ENCODE measurements at regions not wholly inside any gene's neighbourhood (a gene's known extent, or its start where the extent isn't known, plus 50 kb on each side); places are given as distances from the start of the nearest gene placed in this dataset.

GRCh38 chr10:125556882-125557281, 126.1 kb downstream of the TEX36 start:
- no peak for DNase-seq (ENCODE audit: low spot score)
- TF ChIP-seq, protein P1, sequence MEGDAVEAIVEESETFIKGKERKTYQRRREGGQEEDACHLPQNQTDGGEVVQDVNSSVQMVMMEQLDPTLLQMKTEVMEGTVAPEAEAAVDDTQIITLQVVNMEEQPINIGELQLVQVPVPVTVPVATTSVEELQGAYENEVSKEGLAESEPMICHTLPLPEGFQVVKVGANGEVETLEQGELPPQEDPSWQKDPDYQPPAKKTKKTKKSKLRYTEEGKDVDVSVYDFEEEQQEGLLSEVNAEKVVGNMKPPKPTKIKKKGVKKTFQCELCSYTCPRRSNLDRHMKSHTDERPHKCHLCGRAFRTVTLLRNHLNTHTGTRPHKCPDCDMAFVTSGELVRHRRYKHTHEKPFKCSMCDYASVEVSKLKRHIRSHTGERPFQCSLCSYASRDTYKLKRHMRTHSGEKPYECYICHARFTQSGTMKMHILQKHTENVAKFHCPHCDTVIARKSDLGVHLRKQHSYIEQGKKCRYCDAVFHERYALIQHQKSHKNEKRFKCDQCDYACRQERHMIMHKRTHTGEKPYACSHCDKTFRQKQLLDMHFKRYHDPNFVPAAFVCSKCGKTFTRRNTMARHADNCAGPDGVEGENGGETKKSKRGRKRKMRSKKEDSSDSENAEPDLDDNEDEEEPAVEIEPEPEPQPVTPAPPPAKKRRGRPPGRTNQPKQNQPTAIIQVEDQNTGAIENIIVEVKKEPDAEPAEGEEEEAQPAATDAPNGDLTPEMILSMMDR (conservative IDR thresholded peaks at IDR 0.05; ENCODE audit: low read depth): no peak
- H3K27ac ChIP-seq: no peak overlapping the region
- ChIA-PET CTCF (no interaction called here), POLR2A (ENCODE audit: low non-redundant PET) (no interaction called here)

DNA sequence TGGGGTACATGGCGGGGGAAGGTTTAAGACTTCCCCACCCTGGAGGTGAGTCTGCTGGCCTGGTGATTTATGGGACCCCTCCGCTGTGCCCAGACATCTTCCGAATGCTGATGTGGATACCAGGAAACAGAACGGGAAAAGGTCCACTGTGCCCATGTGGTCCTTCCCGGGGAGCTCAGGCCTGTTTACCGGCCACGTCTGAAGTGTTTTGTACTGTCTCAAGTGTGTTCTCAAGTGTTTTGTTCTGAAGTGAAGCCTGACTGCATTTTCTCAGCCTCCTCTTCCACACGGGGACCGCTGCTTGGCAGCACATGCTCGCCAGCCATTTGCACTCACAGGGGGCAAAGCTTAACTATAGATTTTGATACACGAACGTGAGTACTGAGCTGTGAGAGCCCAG, 127.2 kb downstream of the TEX36 start:
- H3K27ac ChIP-seq: no peak overlapping the region
- ChIA-PET CTCF (no interaction called here), POLR2A (ENCODE audit: low non-redundant PET) (no interaction called here)
- TF ChIP-seq, protein P1 (conservative IDR thresholded peaks at IDR 0.05; ENCODE audit: low read depth): no peak
- no peak for DNase-seq (ENCODE audit: low spot score)

DNA sequence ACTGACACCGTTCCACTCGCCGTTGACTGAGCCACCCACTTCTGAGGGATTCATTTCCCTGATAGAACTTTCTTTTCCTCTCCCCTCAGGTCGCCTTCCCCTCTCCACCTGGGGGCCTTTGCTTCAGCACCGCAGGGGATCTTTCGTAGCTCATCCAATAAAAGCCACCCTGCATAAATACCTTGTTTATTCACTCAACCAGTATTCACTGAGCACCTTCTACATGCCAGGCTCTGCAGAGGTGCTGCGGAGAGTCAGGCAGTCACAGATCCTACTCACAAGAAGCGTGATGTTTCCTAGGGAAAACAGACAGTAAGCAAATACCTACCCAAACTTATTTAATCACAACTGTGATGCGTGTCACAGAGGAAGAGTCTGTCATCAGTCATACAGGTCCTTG, 127.7 kb downstream of the TEX36 start:
- H3K27ac ChIP-seq: no peak overlapping the region
- DNase-seq (ENCODE audit: low spot score): no peak
- TF ChIP-seq, protein P1 (conservative IDR thresholded peaks at IDR 0.05; ENCODE audit: low read depth): no peak
- ChIA-PET POLR2A (ENCODE audit: low non-redundant PET) (no interaction called here), CTCF (no interaction called here)

DNA sequence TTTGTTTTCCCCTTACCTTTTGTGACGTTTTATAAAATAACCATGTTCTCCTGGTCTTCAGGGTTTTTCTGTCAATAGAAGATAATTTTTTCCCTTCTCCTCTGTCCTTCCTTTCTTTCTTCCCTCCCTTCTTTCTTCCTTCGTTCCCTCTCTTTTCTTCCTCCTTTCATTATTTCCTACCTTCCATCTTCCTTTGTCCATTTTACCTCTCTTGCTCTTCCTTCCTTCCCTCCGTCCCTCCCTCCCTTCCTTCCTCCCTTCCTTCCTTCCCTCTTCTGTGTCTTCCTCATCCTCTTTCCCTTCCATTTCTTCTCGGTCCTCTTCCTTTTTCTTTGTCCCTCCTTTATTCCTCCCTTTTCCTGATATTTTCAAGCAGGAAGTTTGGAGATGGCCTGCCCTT, 128.2 kb downstream of the TEX36 start:
- POLR2A ChIA-PET (ENCODE audit: low non-redundant PET): no interaction called here
- no peak overlapping the region for H3K27ac ChIP-seq
- no peak for DNase-seq (ENCODE audit: low spot score)
- CTCF ChIA-PET: no interaction called here
- TF ChIP-seq, protein P1 (conservative IDR thresholded peaks at IDR 0.05; ENCODE audit: low read depth): no peak

GRCh38 chr10:125554016-125554703, 128.8 kb downstream of the TEX36 start:
- POLR2A ChIA-PET (ENCODE audit: low non-redundant PET): no interaction called here
- no peak overlapping the region for H3K27ac ChIP-seq
- TF ChIP-seq, protein P1 (conservative IDR thresholded peaks at IDR 0.05; ENCODE audit: low read depth): no peak
- CTCF ChIA-PET: interaction anchor here (0.7 kb wide), 1 partner anchor 592 kb away, joined by 3 read pairs; no protein-coding TSS in a partner anchor
- no peak for DNase-seq (ENCODE audit: low spot score)

DNA sequence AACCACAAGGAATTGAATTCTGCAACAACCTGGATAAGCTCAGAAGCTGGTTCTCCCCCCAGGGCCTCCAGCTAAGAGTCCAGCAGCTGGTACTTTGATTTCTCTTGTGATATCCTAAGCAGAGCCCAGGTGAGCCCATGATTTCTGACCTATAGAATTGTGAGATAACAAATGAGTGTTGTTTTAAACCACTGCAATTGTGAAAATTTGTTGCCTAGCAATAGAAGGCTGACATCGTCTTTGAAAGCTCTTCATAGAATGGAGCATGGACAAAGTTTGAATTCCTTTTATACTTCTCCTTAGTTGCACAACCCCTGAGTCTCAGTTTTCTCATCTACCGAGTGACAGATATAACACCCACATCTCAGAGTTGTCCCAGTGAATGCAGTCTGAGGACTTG, 129.9 kb downstream of the TEX36 start:
- POLR2A ChIA-PET (ENCODE audit: low non-redundant PET): no interaction called here

More for the DNA sequence above, 129.9 kb downstream of the TEX36 start:
- no peak for DNase-seq (ENCODE audit: low spot score)
- CTCF ChIA-PET: no interaction called here
- TF ChIP-seq, protein P1 (conservative IDR thresholded peaks at IDR 0.05; ENCODE audit: low read depth): no peak
- H3K27ac ChIP-seq: no peak overlapping the region

All from RWPE1 (cell line).